ENCODE measurements at regions not wholly inside any gene's neighbourhood (a gene's known extent, or its start where the extent isn't known, plus 50 kb on each side); places are given as distances from the start of the nearest gene placed in this dataset.

DNA sequence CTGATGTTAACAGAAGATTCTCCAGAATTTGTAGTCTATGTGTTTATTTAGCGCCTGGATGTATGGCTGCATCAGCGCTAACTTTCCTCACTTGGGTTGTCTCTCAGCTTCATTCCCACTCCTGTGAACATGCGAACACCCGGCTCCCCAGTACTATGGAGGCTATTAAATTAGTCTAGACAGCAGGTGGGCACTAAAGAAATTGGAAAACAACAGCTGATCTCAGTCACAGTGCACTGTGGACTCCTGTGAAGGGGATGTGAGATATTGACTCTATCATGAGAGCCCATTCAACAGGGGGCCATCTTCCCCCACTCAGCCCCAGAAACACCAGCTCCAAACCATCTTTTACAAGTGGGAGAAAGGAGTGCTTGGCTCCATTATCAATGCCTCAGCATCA is 471.0 kb downstream of the KDM4C start:
- DNase-seq = no peak

DNA sequence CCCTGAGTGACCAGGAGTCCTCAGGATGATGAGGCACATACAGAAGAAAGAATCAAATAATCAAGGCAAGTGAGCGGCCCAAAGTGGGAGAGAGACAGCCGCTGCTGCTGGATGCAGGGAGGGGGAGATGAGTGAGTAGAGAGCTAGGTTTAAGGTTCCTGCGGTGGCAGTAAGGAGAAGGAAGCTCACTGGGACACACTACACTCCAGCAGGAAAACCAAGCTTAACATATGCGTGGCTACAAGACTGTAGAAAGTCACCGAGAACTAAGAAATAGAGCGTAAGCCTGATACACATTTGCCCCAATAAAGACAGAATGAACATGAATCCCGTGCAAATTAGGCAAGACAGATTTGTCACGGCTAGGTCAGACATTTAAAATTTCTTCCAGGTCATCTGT is 470.2 kb downstream of the KDM4C start:
- no peak for DNase-seq

DNA sequence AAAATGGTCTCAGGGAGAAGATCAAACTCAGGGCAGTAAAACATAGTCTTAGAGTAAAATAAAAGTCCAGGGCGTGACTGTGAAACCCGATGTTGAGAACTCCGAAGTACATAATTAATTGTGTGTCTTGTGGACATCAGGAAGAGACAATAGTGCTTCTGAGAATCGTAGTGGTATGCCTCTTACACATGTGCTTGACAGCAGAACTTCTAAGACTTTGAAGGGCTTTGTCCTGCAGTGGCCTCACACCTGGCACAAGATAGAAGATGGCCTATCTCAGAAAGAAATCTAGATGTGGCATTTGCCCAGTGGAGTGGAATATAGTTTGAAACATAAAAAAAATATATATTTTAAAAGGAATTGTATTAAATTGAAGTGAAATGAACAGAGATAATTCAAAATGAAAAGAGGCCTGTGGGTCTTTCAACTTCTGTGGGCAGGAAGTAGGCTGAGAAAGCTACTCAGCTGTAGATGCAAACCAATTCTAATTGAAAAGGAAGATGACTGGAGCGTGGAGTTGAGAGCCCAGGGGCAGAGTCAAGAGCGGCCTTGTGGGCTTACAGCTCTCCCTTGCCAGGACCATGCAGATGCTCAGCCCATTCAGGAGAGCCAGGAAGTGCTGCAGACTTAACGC is 468.4 kb downstream of the KDM4C start:
- DNase-seq = no peak
